Lower leg skin (tissue), 3 donors: ENCODE measurements at regions not wholly inside any gene's neighbourhood (a gene's known extent, or its start where the extent isn't known, plus 50 kb on each side); places are given as distances from the start of the nearest gene placed in this dataset.

ENCODE experiments used
- POLR2A ChIP-seq, 2 donors: fragments of 450-650 bp; IDR thresholded peaks; one replicate each; pipeline ENCODE4 v1.6.1; 2016 to 2017; ENCODE audit warnings: antibody characterized with exemption in 2 of 2, mild to moderate bottlenecking in 1 of 2, moderate library complexity in 1 of 2
- TF ChIP-seq, protein P1 (sequence below), 3 donors: fragments of 450-650 bp; IDR thresholded peaks; one replicate each; pipeline ENCODE4 v1.5.1; 2016; ENCODE audit warnings: antibody characterized with exemption in 3 of 3, mild to moderate bottlenecking in 3 of 3, moderate library complexity in 2 of 3

DNA sequence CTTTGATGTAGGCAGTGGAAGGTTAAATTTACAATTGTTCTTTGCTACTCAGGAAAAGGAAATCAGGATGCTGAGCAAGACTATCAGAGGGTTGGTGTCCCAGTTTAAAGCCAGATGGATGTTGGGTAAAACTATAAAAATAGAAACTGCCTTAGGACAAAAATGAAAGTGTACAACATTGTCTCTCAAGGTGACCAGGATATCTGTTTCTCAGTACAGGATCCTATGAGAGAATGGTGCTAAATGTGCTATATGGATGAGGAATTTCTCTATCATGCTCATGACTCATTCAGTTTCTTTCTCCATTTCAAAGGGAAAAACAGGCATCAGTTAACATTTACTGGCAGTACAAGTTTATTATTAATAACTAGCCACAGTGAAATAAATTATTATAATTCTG lies 534.2 kb upstream of the GJE1 start:
- TF ChIP-seq, protein P1, sequence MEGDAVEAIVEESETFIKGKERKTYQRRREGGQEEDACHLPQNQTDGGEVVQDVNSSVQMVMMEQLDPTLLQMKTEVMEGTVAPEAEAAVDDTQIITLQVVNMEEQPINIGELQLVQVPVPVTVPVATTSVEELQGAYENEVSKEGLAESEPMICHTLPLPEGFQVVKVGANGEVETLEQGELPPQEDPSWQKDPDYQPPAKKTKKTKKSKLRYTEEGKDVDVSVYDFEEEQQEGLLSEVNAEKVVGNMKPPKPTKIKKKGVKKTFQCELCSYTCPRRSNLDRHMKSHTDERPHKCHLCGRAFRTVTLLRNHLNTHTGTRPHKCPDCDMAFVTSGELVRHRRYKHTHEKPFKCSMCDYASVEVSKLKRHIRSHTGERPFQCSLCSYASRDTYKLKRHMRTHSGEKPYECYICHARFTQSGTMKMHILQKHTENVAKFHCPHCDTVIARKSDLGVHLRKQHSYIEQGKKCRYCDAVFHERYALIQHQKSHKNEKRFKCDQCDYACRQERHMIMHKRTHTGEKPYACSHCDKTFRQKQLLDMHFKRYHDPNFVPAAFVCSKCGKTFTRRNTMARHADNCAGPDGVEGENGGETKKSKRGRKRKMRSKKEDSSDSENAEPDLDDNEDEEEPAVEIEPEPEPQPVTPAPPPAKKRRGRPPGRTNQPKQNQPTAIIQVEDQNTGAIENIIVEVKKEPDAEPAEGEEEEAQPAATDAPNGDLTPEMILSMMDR (IDR thresholded peaks at IDR 0.05) = no peak
- TF ChIP-seq POLR2A (IDR thresholded peaks at IDR 0.05) = no peak
